Transverse colon (tissue), 4 donors: ENCODE measurements at regions not wholly inside any gene's neighbourhood (a gene's known extent, or its start where the extent isn't known, plus 50 kb on each side); places are given as distances from the start of the nearest gene placed in this dataset.

Source experiments
- DNase-seq: peaks from one replicate; pipeline ENCODE4 v3.0.0-alpha.2; 2019
- H3K27ac ChIP-seq, 4 donors: fragments of 200-600 bp; sonication (generic); 2 replicates each; pipeline ENCODE4 v1.5.1; 2016 to 2018; ENCODE audit warnings: inconsistent platforms in 4 of 4
- H3K27me3 ChIP-seq: fragments of 200-600 bp; sonication (generic); 2 replicates; pipeline ENCODE4 v1.5.1; 2017; ENCODE audit warnings: inconsistent platforms
- H3K36me3 ChIP-seq, 4 donors: fragments of 200-600 bp; sonication (generic); 2 replicates each; pipeline ENCODE4 v1.5.1; 2017 to 2019; ENCODE audit warnings: inconsistent platforms in 4 of 4
- H3K4me1 ChIP-seq, 4 donors: fragments of 200-600 bp; sonication (generic); 2 replicates each; pipeline ENCODE4 v1.5.1; 2017 to 2020; ENCODE audit warnings: inconsistent platforms in 4 of 4
- H3K4me3 ChIP-seq, 4 donors: fragments of 200-600 bp; sonication (generic); 1 replicate in 1 of 4; 2 replicates in 3 of 4; pipeline versions ENCODE4 v1.5.1 to v1.6.1; 2017 to 2019; ENCODE audit warnings: inconsistent platforms in 4 of 4
- H3K9me3 ChIP-seq, 2 donors: fragments of 200-600 bp; sonication (generic); 2 replicates each; pipeline ENCODE4 v1.5.1; 2017 to 2019; ENCODE audit warnings: inconsistent platforms in 2 of 2
- EP300 ChIP-seq: sonication (generic); formaldehyde crosslinking; IDR thresholded peaks from one replicate; pipeline ENCODE4 v1.6.1; 2017; ENCODE audit warnings: antibody characterized with exemption, low read depth
- POLR2A ChIP-seq: fragments of 450-650 bp; IDR thresholded peaks from one replicate; pipeline ENCODE4 v1.6.1; 2016; ENCODE audit warnings: antibody characterized with exemption, mild to moderate bottlenecking, moderate library complexity
- POLR2AphosphoS5 ChIP-seq, 3 donors: sonication (generic); formaldehyde crosslinking; IDR thresholded peaks; one replicate each; pipeline ENCODE4 v1.6.1; 2016; ENCODE audit warnings: antibody characterized with exemption in 3 of 3
- WGBS, 2 donors: methylation state at CpG; one replicate each; pipeline ENCODE4 v1.1.5; 2018; ENCODE audit warnings: low coverage in 1 of 2; 5-methylcytosine and 5-hydroxymethylcytosine counted together
- in situ Hi-C, 4 donors: fragments of 200-750 bp; cut with MboI; loops; one replicate each; pipeline versions ENCODE4 v1.15.0 to v1.15.1; 2017; ENCODE audit warnings: low sequenced_read_pairs in 3 of 4, low pct_ligation_motif_present in 1 of 4, low pct_unique_long_range_greater_than_20kb in 1 of 4
- intact Hi-C: fragments of 100-400 bp; cut with DNase I; formaldehyde crosslinking; loops from one replicate; pipeline ENCODE4 v1.15.1; 2023; ENCODE audit warnings: low total_unique reads
- TF ChIP-seq, protein P1 (sequence below), 5 experiments: fragments of 200-600 bp in 3 of 5; fragments of 450-650 bp in 2 of 5; sonication (generic) in 3 of 5; IDR thresholded peaks; 1 replicate in 2 of 5; 2 replicates in 3 of 5; pipeline ENCODE4 v1.5.1; 2016 to 2017; ENCODE audit warnings: antibody characterized with exemption in 5 of 5, inconsistent platforms in 3 of 5, mild to moderate bottlenecking in 2 of 5, moderate library complexity in 1 of 5

DNA sequence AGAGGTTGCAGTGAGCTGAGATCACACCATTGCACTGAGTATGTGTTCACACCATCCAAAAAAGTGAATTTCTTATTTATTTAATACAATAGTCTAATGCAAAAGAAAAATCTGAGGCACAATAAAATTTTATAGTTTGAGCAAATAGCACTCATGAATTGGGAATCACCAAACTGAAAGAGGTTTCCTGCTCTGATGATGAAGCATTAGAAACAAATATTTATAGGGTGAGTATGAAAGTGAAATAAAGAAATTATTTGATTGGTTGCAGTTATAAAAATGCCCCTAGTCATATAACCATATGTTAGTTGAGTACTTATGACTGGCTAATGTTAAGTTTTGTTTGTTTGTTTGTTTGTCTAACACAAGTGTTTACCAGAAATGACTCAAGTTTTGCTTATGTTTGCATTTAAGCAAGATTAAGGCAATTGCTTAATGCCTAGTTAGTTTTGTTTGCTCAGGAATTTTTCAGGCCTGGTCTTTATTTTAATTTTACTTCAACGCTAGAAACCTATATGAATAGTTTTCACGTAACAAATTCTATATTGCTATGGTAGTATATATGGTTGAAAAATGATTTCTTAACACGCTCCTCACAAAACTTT is 151.5 kb upstream of the FAM83B start:
- TF ChIP-seq, protein P1, sequence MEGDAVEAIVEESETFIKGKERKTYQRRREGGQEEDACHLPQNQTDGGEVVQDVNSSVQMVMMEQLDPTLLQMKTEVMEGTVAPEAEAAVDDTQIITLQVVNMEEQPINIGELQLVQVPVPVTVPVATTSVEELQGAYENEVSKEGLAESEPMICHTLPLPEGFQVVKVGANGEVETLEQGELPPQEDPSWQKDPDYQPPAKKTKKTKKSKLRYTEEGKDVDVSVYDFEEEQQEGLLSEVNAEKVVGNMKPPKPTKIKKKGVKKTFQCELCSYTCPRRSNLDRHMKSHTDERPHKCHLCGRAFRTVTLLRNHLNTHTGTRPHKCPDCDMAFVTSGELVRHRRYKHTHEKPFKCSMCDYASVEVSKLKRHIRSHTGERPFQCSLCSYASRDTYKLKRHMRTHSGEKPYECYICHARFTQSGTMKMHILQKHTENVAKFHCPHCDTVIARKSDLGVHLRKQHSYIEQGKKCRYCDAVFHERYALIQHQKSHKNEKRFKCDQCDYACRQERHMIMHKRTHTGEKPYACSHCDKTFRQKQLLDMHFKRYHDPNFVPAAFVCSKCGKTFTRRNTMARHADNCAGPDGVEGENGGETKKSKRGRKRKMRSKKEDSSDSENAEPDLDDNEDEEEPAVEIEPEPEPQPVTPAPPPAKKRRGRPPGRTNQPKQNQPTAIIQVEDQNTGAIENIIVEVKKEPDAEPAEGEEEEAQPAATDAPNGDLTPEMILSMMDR (IDR thresholded peaks at IDR 0.05), result no peak
- no peak for TF ChIP-seq POLR2A
- TF ChIP-seq POLR2AphosphoS5 (IDR thresholded peaks at IDR 0.05), result no peak
- no peak for TF ChIP-seq EP300
- Histone ChIP-seq H3K27ac (no peak overlapping the region), H3K4me3 (no peak overlapping the region), H3K4me1 (no peaks in the 10 kb centered on the region), H3K36me3 (no peaks in the 10 kb centered on the region), H3K9me3 (no peaks in the 10 kb centered on the region), H3K27me3 (no peaks in the 10 kb centered on the region)
- WGBS, 2 donors, result 93 to 97% methylated on average over 3 of the region's 3 CpGs
- in situ Hi-C loops, result no loop called here
- no peak for DNase-seq
- intact Hi-C loops, result no loop called here

DNA sequence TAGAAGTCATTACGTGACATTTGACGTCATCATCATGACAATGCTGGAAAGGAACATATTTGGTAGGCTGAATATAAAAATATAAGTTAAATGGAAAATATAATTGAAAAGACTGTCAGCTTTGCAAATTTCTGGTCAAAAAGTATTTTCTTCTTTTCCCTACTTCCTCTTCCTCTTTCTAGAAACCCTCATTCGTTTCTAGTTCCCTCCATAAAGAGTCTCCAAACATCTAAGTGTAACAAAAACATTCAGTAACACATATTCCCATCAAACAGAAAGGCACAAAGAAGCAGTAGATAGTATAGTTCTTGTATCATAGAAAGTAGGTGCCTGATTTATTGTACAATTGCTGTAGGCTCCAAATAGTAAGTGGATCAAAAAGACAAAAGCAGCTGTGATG is 150.8 kb upstream of the FAM83B start:
- no peaks in the 10 kb centered on the region for H3K9me3 ChIP-seq
- H3K27me3 ChIP-seq, result no peaks in the 10 kb centered on the region
- no peaks in the 10 kb centered on the region for H3K4me1 ChIP-seq
- WGBS, 2 donors, result 57 to 62% methylated on average over 3 of the region's 3 CpGs
- in situ Hi-C loops (no loop called here), intact Hi-C loops (no loop called here)
- TF ChIP-seq POLR2AphosphoS5 (IDR thresholded peaks at IDR 0.05) (no peak), EP300 (no peak), POLR2A (no peak)
- TF ChIP-seq, protein P1 (IDR thresholded peaks at IDR 0.05), result no peak
- H3K36me3 ChIP-seq, result no peaks in the 10 kb centered on the region
- no peak overlapping the region for H3K27ac ChIP-seq
- no peak overlapping the region for H3K4me3 ChIP-seq
- DNase-seq, result no peak

DNA sequence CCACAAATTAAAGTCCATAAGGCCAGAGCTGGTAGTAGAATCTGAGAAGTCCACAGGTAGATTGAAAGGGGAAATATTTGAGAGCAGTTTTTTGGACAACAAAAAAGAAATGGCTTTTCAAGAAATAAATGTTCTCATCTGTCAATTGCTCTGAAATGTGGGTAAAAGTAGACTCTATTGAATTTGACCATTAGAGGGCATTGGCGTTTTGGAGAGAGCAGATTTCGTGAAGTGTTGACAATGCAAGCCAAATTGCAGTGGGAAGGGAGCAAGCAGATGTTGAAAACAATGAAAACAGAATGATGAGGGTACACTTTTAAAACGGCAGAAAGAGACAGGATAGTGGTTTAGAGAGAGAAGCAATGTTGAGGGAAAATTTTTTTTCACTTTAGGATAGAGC is 149.1 kb upstream of the FAM83B start:
- TF ChIP-seq, protein P1 (IDR thresholded peaks at IDR 0.05), result peak in 1 of 5 experiments; percentile 14
- TF ChIP-seq EP300, result no peak
- TF ChIP-seq POLR2A, result no peak
- no peak for TF ChIP-seq POLR2AphosphoS5 (IDR thresholded peaks at IDR 0.05)
- Histone ChIP-seq H3K27ac (no peak overlapping the region), H3K9me3 (no peaks in the 10 kb centered on the region), H3K36me3 (no peaks in the 10 kb centered on the region), H3K4me1 (no peaks in the 10 kb centered on the region), H3K4me3 (no peak overlapping the region), H3K27me3 (no peaks in the 10 kb centered on the region)
- in situ Hi-C loops, result no loop called here
- DNase-seq, result no peak
- WGBS, 2 donors, result 24 to 27% methylated on average over 3 of the region's 3 CpGs
- intact Hi-C loops, result no loop called here

DNA sequence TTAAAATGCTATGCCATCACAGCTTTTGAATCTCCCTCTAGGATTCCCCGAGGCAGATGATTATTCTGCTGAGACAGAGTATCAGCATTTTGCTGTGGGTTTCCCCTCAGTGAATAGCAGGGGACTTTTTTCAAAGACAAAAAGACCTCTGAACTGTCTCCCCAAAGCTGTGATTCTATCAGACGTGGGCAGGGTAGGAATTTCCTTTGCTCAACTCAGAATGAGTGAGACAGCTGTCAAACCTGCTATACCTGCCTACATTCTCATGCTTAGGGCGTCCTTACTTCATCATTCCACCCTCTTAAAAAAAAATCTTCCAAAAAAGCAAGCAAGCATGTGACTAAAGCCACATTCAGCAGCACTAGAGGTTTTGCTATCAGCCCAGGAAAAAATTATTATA is 147.6 kb upstream of the FAM83B start:
- Histone ChIP-seq H3K4me1 (no peaks in the 10 kb centered on the region), H3K27ac (no peak overlapping the region), H3K36me3 (no peaks in the 10 kb centered on the region), H3K9me3 (no peaks in the 10 kb centered on the region), H3K4me3 (no peak overlapping the region), H3K27me3 (no peaks in the 10 kb centered on the region)
- TF ChIP-seq POLR2A (no peak), EP300 (no peak), POLR2AphosphoS5 (IDR thresholded peaks at IDR 0.05) (no peak)
- TF ChIP-seq, protein P1 (IDR thresholded peaks at IDR 0.05), result no peak
- in situ Hi-C loops, result no loop called here
- 36 to 44% methylated on average over 2 to 3 of the region's 3 CpGs for WGBS, 2 donors
- intact Hi-C loops, result no loop called here
- no peak for DNase-seq
